GM21360 (cell line): ENCODE measurements at regions not wholly inside any gene's neighbourhood (a gene's known extent, or its start where the extent isn't known, plus 50 kb on each side); places are given as distances from the start of the nearest gene placed in this dataset.
"Not testable (repeated sequence)": the region's sequence is repeated elsewhere in the genome, so short reads cannot be mapped to it uniquely, and the experiment has no call there.

ENCODE experiments used
- ATAC-seq: cut with Tn5 transposase; IDR thresholded peaks from one replicate; pipeline ENCODE4 v1.9.1; 2021; ENCODE audit warnings: mild to moderate bottlenecking, moderate library complexity; ENCODE audit not compliant: unreplicated experiment

GRCh38 chr18:47417807-47418206 lies 166.3 kb upstream of the SKOR2 start:
- ATAC-seq = no peak

DNA sequence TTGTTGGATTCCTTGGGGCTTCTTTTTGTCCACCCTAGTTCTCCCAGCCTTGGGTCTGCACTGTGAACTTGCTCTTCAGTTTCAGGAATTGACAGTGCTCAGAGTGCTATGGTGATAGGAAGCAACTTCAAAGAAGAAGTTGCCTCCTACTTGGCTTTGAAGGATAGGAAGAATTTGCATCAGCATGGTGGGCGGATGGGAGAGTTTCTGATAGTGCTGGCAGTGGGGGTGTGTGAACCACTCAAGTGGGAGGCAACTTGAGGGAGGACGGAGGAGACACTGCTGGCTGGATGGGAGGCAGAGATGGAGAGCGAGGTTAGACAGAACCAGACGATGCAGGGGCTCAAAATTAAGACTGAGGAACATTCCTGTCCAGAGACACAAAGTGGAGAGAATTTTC lies 164.4 kb upstream of the SKOR2 start:
- ATAC-seq = no peak

- ATAC-seq = no peak
Observed at GRCh38 chr18:47413327-47413726, 161.9 kb upstream of the SKOR2 start.

- no peak for ATAC-seq
Observed at GRCh38 chr18:47412924-47413323, 161.5 kb upstream of the SKOR2 start.

- ATAC-seq = no peak
Observed at GRCh38 chr18:47411159-47411558, 159.7 kb upstream of the SKOR2 start.

DNA sequence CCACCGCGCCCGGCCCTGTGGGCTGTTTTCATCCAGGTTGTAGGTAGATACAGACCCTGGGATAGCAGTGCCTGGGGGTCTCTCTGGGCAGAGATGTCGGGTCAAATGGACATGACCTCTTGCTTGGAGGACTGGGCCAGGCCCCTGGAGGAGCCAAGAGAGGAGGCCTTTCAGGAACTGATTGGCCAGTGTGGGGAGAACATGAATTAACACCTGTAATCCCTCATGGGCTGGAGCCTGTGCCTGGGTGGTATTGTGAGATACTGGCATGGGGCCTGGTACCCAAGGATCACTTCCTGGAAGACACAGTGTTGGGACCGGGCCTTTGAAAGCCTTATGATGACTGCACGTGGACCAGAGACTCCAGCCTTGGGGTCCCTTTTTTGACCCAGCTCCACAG lies 158.7 kb upstream of the SKOR2 start:
- no peak for ATAC-seq

DNA sequence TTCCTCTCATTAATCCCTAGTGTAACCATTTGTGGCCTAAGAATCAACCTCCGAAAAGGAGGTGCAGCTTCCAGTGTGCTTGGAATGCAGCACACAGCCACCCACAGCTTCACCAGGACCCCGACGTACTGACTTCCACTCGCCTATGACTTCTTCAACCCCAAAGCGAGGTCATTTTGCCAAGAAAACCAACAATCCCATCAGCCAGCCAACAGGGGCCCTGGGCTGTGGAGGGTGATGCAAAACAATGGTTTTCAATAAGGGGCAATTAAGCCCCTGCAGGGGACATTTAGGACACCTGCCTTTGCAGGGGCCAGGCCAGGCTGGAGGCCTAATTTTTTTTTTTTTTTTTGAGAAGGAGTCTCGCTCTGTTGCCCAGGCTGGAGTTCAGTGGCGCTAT lies 158.1 kb upstream of the SKOR2 start:
- ATAC-seq = no peak

DNA sequence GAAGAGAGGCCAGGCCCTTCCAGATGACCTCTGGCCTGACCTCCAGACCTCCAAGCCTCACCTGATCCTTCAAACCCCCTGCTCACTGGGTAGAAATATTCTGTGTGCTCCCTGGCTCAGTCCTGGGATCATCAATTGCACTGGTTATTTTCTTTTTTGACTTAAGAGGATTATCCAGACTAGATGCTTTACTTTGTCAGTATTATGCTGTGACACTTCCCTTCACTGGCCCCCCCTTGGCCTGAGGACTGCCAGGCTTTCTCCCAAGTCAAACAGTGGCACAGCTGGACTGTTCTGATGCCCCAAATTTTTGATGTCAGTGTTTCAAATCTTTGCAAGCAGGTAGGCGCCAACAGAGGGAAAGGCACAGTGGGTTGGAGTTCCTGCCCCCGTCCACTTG lies 156.3 kb upstream of the SKOR2 start:
- ATAC-seq = no peak

- ATAC-seq = no peak
Observed at GRCh38 chr18:47404845-47405244, 153.4 kb upstream of the SKOR2 start.

- no peak for ATAC-seq
Observed at GRCh38 chr18:47403949-47404348, 152.5 kb upstream of the SKOR2 start.

DNA sequence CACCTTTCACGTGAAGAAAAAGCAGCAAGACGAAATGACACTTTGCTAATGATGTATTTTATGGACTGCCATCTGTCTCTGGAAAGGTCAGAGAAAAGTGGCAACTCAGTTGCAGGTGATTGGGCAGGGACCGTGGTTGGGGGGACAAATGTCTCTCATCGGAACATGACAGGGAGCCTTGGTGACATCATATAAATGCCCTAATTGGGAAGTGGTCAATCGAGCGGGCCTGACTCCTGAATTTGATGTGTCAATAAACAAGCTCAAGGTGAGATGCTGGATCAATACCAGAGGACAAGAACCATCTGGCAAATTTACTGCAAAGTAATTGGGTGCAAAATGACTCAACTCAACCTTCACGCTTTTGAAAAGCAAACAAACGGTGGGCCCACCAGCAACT lies 151.9 kb upstream of the SKOR2 start:
- no peak for ATAC-seq

GRCh38 chr18:47399475-47399874 lies 148.0 kb upstream of the SKOR2 start:
- no peak for ATAC-seq

DNA sequence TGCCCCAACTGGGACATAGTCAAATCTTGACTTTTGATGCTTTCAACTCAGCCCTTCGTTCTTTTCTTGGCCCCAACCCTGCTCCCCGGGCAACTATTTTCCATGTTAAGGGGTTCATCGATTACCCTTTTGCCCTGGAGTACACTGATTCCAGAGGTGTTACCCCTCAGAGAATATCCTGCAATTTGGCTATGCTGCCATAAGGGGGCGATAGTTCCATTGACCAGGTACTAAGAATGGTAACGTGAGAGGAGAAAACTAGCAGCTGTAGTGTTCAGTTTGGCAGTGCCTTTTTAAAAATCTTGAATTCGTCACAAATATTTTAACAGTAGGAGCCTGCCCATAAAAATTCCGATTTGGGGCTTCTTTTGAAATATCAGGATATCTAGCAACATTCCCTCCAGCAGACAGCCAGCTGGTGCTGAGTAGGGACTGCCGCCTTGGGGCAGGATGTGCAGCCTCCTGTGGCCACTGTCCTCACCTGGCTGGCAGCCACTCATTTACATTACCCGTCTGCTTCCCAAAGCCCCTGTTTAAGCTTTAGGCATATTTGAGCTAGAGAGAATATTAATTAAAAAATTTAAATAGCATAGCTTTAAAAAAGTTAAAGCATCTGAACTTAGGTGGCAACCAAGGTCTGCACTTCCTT lies 146.3 kb upstream of the SKOR2 start:
- ATAC-seq = no peak

DNA sequence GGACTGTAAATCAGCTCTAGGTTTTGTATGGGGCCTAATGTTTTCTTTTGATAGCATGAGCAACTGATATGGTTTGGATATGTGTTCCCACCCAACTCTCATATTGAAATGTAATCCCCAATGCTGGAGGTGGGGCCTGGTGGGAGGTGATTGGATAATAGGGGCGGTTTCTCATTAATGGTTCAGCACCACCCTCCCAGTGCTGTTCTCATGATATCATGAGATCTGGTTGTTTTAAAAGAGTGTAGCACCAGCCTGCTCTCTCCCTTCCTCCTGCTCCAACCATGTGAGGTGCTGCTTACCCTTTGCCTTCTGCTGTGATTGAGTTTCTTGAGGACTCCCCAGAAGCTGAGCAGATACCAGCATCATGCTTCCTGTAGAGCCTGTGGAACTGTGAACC lies 140.2 kb upstream of the SKOR2 start:
- no peak for ATAC-seq

DNA sequence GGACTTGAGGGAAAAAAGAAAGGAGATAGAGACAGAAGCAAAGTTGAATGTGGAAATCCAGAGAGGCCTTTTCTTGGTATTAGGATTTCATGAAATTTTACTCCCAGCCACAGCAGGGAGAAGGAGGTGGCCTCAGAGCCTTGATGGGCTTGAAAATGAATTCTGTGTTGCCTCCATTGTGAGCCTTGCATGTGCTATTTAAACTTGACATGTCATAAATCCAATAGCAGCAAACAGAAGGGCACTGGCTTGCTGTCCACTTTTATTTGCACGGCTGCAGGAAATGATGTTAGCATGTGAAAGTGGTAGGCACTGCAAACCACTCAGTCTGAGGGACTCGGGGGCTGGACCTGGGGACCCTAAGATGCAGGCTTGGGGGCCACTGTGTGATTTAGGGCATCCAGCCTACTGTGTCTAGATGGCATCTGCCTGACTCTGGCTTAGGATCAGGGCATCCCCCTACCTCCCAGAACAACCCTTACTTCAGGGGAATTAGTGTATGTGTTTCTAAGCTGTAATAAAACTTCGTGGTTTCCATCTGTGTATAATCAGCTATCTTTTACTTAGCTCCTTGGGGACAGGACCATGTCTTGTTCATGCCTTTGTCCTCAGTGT lies 139.1 kb upstream of the SKOR2 start:
- ATAC-seq = no peak

DNA sequence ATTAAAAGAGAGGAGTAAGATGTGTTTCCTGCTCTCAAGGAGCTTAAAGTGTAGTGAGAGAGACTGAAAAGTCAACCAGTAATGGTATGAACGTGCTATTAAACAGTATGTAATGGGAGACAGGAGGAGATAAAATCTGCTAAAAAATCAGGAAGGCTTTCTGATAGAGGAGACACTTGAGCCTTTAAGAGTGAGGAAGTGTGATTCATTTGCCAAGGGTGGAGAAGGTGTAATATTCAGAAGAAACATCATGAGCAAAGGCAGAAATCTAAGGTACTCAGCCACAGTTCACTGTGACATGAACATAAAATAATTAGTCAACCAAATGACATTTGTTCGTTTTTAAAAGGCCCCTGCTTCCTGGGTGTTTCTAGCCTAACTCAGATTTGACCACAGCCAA lies 137.8 kb upstream of the SKOR2 start:
- ATAC-seq = no peak

- ATAC-seq = no peak
Observed at GRCh38 chr18:47387864-47388263, 136.4 kb upstream of the SKOR2 start.

DNA sequence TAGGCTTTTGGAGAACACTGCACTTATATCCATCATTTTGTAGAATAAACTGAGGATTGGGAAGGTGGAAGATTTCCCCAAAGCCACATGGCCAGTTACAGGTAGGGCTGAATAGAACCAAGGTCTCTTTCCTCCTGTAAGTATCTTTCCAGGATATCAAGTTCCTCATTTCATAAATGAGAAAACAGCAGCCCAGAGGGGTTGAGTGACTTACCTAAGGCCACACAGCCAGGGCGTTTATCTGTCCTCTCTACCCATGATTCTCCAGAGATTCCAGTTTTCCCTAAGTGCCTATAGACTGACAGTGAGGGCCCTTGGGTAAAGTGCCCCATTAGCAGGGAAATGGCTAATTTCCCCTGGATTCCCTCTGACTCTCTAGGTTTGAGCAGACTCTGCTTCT lies 132.3 kb upstream of the SKOR2 start:
- ATAC-seq = no peak

- ATAC-seq = no peak
Observed at GRCh38 chr18:47381975-47382570, 130.6 kb upstream of the SKOR2 start.

DNA sequence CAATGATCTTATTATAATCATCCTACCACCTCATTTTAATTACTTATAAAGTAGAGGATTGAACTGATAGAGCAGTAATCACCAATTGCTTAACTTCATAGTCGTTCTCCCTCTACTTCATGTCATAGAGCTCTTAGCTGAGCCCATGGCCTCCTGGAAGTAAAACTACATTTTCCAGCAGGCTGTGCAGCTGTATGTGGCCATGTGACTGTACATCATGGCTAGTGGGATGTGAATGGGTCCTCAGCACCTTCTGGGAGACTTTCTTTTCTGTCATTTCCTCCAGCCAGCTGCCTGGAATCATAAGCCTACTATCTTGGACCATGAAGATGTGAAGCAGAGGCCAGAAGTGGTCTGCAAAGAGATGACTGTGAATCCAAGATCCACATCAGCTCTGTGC lies 128.7 kb upstream of the SKOR2 start:
- ATAC-seq = no peak

- ATAC-seq = no peak
Observed at GRCh38 chr18:47373465-47373864, 122.0 kb upstream of the SKOR2 start.

GRCh38 chr18:47370052-47370451 lies 118.6 kb upstream of the SKOR2 start:
- ATAC-seq = no peak

GRCh38 chr18:47354061-47354460 lies 102.6 kb upstream of the SKOR2 start:
- ATAC-seq = not testable (repeated sequence)
